ENCODE measurements at regions not wholly inside any gene's neighbourhood (a gene's known extent, or its start where the extent isn't known, plus 50 kb on each side); places are given as distances from the start of the nearest gene placed in this dataset.

DNA sequence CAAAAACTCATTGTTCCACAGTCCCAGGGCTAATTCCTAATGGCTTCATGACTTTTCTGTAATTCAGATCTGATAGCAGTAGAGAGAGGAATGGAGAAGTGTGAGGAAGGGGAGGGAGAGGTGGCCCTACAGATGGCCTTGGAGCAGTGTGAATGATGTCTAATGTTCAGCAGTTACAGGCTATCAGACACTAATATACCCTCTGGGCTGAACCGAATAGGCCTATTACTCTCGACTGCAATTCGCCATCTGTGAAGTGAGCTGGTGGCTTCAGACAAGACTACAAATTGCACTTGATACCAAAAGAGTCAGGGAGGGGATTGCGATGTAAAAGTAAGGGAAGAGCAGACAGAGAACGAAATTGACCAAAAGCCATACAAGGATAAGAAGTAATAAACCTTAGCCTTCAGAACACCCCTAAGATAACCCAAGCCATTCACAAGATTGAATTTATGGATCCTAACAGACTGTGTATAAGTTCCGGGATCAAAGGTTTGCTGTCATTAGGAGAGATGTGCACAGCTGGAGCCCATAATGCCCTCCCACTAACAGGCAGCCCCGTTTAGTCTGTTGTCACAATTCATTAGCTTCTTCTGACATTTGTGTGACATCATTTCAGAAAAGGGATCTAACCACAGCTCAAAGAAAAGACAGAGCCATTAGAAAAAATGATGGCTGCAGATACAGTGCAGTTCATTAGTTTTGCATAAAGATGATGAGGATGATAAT lies 642.4 kb upstream of the API5 start:
- H3K9me3 ChIP-seq (ENCODE audit: control insufficient read depth, low read length), result no peaks in the 10 kb centered on the region
- H3K9ac ChIP-seq (ENCODE audit: low read length), result no peak overlapping the region
- no peak overlapping the region for H3K4me3 ChIP-seq (ENCODE audit: low read length)
- no peak for DNase-seq (ENCODE audit: low read depth)
- no peaks in the 10 kb centered on the region for H3K27me3 ChIP-seq (replicated peaks; ENCODE audit: control insufficient read depth, insufficient read depth, low read length)
- H3K36me3 ChIP-seq (ENCODE audit: control insufficient read depth, insufficient read depth, low read length, severe bottlenecking), result no peaks in the 10 kb centered on the region
- no peaks in the 10 kb centered on the region for H3K4me1 ChIP-seq (ENCODE audit: control insufficient read depth, insufficient read depth, low read length)

- Histone ChIP-seq H3K36me3 (ENCODE audit: control insufficient read depth, insufficient read depth, low read length, severe bottlenecking) (no peaks in the 10 kb centered on the region), H3K9ac (ENCODE audit: low read length) (no peak overlapping the region), H3K27me3 (replicated peaks; ENCODE audit: control insufficient read depth, insufficient read depth, low read length) (no peaks in the 10 kb centered on the region), H3K9me3 (ENCODE audit: control insufficient read depth, low read length) (no peaks in the 10 kb centered on the region), H3K4me3 (ENCODE audit: low read length) (no peak overlapping the region), H3K4me1 (ENCODE audit: control insufficient read depth, insufficient read depth, low read length) (no peaks in the 10 kb centered on the region)
- no peak for DNase-seq (ENCODE audit: low read depth)
Observed at GRCh38 chr11:42674436-42674835, 637.4 kb upstream of the API5 start.

- Histone ChIP-seq H3K4me1 (ENCODE audit: control insufficient read depth, insufficient read depth, low read length) (no peaks in the 10 kb centered on the region), H3K27me3 (replicated peaks; ENCODE audit: control insufficient read depth, insufficient read depth, low read length) (no peaks in the 10 kb centered on the region), H3K4me3 (ENCODE audit: low read length) (no peak overlapping the region)
Observed at GRCh38 chr11:42707541-42707940, 604.3 kb upstream of the API5 start.

DNA sequence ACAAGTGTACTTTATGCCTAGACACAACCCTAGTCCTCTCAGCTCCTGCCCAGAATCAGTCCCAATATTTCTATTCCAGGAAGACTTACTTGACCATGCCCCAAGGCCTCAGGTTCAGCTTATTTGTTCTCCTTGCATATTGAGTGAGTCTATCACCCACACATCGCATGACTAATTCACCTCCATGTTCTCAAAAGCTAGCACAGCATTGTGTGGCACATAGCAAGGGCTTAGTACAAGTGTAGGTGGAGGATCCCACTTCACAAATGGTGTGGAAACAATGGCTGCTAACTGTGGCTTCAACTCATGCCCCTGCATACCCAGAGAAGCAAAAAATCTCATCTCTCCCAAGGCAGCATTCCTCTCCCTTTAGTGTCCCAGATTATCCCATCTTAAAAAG lies 602.6 kb upstream of the API5 start:
- Histone ChIP-seq H3K4me1 (ENCODE audit: control insufficient read depth, insufficient read depth, low read length) (no peaks in the 10 kb centered on the region), H3K36me3 (ENCODE audit: control insufficient read depth, insufficient read depth, low read length, severe bottlenecking) (no peaks in the 10 kb centered on the region), H3K9me3 (ENCODE audit: control insufficient read depth, low read length) (no peaks in the 10 kb centered on the region), H3K27me3 (replicated peaks; ENCODE audit: control insufficient read depth, insufficient read depth, low read length) (no peaks in the 10 kb centered on the region), H3K9ac (ENCODE audit: low read length) (no peak overlapping the region), H3K4me3 (ENCODE audit: low read length) (no peak overlapping the region)
- no peak for DNase-seq (ENCODE audit: low read depth)

More at GRCh38 chr11:42707541-42707940, 604.3 kb upstream of the API5 start:
- Histone ChIP-seq H3K36me3 (ENCODE audit: control insufficient read depth, insufficient read depth, low read length, severe bottlenecking) (no peaks in the 10 kb centered on the region), H3K9ac (ENCODE audit: low read length) (no peak overlapping the region), H3K9me3 (ENCODE audit: control insufficient read depth, low read length) (no peaks in the 10 kb centered on the region)
- no peak for DNase-seq (ENCODE audit: low read depth)

DNA sequence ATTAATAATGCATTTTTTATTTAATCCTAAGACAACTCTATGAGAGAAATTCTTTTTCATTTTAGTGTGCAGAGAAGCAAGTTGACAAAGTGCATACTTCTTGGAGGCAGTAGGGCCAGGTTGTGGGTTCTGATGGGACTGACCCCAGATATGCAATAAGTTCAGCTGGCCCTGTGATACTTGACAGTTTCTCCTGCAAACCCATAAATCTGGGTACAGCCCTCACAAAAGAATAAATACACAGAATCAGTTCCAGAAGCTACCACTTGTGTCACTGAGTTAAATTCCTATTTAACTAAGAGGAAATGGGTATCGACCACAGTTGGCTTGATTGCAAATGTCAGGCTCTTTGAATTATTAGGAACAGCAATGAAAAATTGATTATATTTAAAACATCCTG lies 598.5 kb upstream of the API5 start:
- Histone ChIP-seq H3K9me3 (ENCODE audit: control insufficient read depth, low read length) (no peaks in the 10 kb centered on the region), H3K4me3 (ENCODE audit: low read length) (no peak overlapping the region)
- no peak for DNase-seq (ENCODE audit: low read depth)

DNA sequence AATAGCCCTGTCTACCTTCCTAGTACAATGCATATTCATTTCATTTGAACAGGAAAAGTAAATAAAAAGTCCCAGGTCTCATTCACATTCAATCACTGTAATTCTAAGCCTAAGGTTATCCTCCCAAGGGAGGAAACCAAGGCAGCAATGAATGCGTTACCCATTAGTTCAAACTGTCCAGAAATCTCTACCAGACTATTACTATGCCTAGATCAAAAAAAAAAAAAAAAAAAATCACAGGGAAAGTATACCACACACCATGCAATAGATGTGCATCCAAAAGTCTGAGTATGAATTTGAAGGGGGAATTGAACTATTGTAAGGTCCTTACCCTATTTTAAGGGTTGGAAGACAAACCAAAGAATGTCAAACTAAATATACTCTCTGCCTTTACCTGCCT lies 598.0 kb upstream of the API5 start:
- Histone ChIP-seq H3K27me3 (replicated peaks; ENCODE audit: control insufficient read depth, insufficient read depth, low read length) (no peaks in the 10 kb centered on the region), H3K9ac (ENCODE audit: low read length) (no peak overlapping the region), H3K4me1 (ENCODE audit: control insufficient read depth, insufficient read depth, low read length) (no peaks in the 10 kb centered on the region), H3K36me3 (ENCODE audit: control insufficient read depth, insufficient read depth, low read length, severe bottlenecking) (no peaks in the 10 kb centered on the region), H3K9me3 (ENCODE audit: control insufficient read depth, low read length) (no peaks in the 10 kb centered on the region), H3K4me3 (ENCODE audit: low read length) (no peak overlapping the region)
- no peak for DNase-seq (ENCODE audit: low read depth)

More for the DNA sequence above, 598.5 kb upstream of the API5 start:
- no peaks in the 10 kb centered on the region for H3K4me1 ChIP-seq (ENCODE audit: control insufficient read depth, insufficient read depth, low read length)
- H3K9ac ChIP-seq (ENCODE audit: low read length), result no peak overlapping the region
- H3K27me3 ChIP-seq (replicated peaks; ENCODE audit: control insufficient read depth, insufficient read depth, low read length), result no peaks in the 10 kb centered on the region
- no peaks in the 10 kb centered on the region for H3K36me3 ChIP-seq (ENCODE audit: control insufficient read depth, insufficient read depth, low read length, severe bottlenecking)

- Histone ChIP-seq H3K9ac (ENCODE audit: low read length) (no peak overlapping the region), H3K9me3 (ENCODE audit: control insufficient read depth, low read length) (no peaks in the 10 kb centered on the region), H3K4me3 (ENCODE audit: low read length) (no peak overlapping the region), H3K4me1 (ENCODE audit: control insufficient read depth, insufficient read depth, low read length) (no peaks in the 10 kb centered on the region), H3K27me3 (replicated peaks; ENCODE audit: control insufficient read depth, insufficient read depth, low read length) (no peaks in the 10 kb centered on the region), H3K36me3 (ENCODE audit: control insufficient read depth, insufficient read depth, low read length, severe bottlenecking) (no peaks in the 10 kb centered on the region)
- DNase-seq (ENCODE audit: low read depth), result no peak
Observed at GRCh38 chr11:42720716-42721563, 590.9 kb upstream of the API5 start.

DNA sequence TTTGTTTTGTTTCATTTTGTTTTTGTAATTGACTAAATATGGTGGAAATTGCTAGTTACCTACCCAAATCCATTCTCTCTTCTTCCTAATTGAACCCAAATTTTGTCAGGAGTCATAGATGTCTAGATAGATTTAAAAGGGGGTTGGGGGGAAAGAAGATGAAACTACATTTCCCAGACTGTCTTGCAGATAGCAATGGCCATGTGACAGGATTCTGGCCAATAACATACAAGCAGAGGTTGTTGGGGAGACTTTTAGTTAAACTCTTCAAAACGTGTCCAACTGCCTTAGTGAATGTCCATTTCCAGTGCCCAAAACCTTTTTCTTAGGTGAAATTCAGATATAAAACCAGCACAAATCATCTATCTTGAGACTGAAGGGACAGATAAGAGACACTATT lies 583.9 kb upstream of the API5 start:
- no peaks in the 10 kb centered on the region for H3K36me3 ChIP-seq (ENCODE audit: control insufficient read depth, insufficient read depth, low read length, severe bottlenecking)
- no peaks in the 10 kb centered on the region for H3K27me3 ChIP-seq (replicated peaks; ENCODE audit: control insufficient read depth, insufficient read depth, low read length)
- DNase-seq (ENCODE audit: low read depth), result no peak
- no peaks in the 10 kb centered on the region for H3K4me1 ChIP-seq (ENCODE audit: control insufficient read depth, insufficient read depth, low read length)
- no peaks in the 10 kb centered on the region for H3K9me3 ChIP-seq (ENCODE audit: control insufficient read depth, low read length)
- no peak overlapping the region for H3K4me3 ChIP-seq (ENCODE audit: low read length)
- H3K9ac ChIP-seq (ENCODE audit: low read length), result no peak overlapping the region

DNA sequence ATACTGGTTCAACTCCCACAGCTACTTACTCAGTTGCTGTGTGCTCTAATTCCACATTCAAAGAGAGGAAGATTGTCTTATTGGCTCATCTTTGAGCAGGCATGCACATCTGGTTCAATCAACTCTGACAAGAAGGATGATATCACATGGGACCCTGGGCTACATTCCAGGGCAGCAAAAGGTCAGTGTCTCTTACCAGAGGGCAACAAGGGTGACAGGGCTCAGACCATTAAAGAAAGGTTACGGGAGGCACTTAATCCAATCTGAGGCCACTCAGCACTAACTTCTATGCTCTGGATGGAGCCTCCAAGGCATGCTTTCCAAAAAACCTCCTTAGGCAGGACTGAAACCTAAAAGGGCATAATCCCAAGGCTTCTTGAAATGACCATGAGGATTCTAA lies 549.4 kb upstream of the API5 start:
- Histone ChIP-seq H3K9me3 (ENCODE audit: control insufficient read depth, low read length) (no peaks in the 10 kb centered on the region), H3K36me3 (ENCODE audit: control insufficient read depth, insufficient read depth, low read length, severe bottlenecking) (no peaks in the 10 kb centered on the region), H3K4me3 (ENCODE audit: low read length) (no peak overlapping the region), H3K9ac (ENCODE audit: low read length) (no peak overlapping the region), H3K4me1 (ENCODE audit: control insufficient read depth, insufficient read depth, low read length) (no peaks in the 10 kb centered on the region), H3K27me3 (replicated peaks; ENCODE audit: control insufficient read depth, insufficient read depth, low read length) (no peaks in the 10 kb centered on the region)
- DNase-seq (ENCODE audit: low read depth), result no peak

GRCh38 chr11:42764936-42765335 lies 546.9 kb upstream of the API5 start:
- Histone ChIP-seq H3K4me3 (ENCODE audit: low read length) (no peak overlapping the region), H3K9me3 (ENCODE audit: control insufficient read depth, low read length) (no peaks in the 10 kb centered on the region), H3K36me3 (ENCODE audit: control insufficient read depth, insufficient read depth, low read length, severe bottlenecking) (no peaks in the 10 kb centered on the region), H3K4me1 (ENCODE audit: control insufficient read depth, insufficient read depth, low read length) (no peaks in the 10 kb centered on the region), H3K9ac (ENCODE audit: low read length) (no peak overlapping the region), H3K27me3 (replicated peaks; ENCODE audit: control insufficient read depth, insufficient read depth, low read length) (no peaks in the 10 kb centered on the region)
- no peak for DNase-seq (ENCODE audit: low read depth)

- Histone ChIP-seq H3K4me1 (ENCODE audit: control insufficient read depth, insufficient read depth, low read length) (no peaks in the 10 kb centered on the region), H3K9ac (ENCODE audit: low read length) (no peak overlapping the region), H3K27me3 (replicated peaks; ENCODE audit: control insufficient read depth, insufficient read depth, low read length) (no peaks in the 10 kb centered on the region), H3K36me3 (ENCODE audit: control insufficient read depth, insufficient read depth, low read length, severe bottlenecking) (no peaks in the 10 kb centered on the region), H3K9me3 (ENCODE audit: control insufficient read depth, low read length) (no peaks in the 10 kb centered on the region), H3K4me3 (ENCODE audit: low read length) (no peak overlapping the region)
- no peak for DNase-seq (ENCODE audit: low read depth)
Observed at GRCh38 chr11:42768576-42768975, 543.2 kb upstream of the API5 start.
